Neural progenitor cell (in vitro differentiated cells): ENCODE measurements at regions not wholly inside any gene's neighbourhood (a gene's known extent, or its start where the extent isn't known, plus 50 kb on each side); places are given as distances from the start of the nearest gene placed in this dataset.

ENCODE experiments used
- EZH2 ChIP-seq: fragments of 200-600 bp; sonication (generic); IDR thresholded peaks from 2 replicates; pipeline ENCODE4 v1.6.1; 2017; ENCODE audit warnings: antibody characterized with exemption, mild to moderate bottlenecking, moderate library complexity
- TF ChIP-seq, protein P1 (sequence below): fragments of 200-600 bp; sonication (generic); IDR thresholded peaks from 2 replicates; pipeline ENCODE4 v1.5.1; 2017; ENCODE audit warnings: antibody characterized with exemption, mild to moderate bottlenecking

DNA sequence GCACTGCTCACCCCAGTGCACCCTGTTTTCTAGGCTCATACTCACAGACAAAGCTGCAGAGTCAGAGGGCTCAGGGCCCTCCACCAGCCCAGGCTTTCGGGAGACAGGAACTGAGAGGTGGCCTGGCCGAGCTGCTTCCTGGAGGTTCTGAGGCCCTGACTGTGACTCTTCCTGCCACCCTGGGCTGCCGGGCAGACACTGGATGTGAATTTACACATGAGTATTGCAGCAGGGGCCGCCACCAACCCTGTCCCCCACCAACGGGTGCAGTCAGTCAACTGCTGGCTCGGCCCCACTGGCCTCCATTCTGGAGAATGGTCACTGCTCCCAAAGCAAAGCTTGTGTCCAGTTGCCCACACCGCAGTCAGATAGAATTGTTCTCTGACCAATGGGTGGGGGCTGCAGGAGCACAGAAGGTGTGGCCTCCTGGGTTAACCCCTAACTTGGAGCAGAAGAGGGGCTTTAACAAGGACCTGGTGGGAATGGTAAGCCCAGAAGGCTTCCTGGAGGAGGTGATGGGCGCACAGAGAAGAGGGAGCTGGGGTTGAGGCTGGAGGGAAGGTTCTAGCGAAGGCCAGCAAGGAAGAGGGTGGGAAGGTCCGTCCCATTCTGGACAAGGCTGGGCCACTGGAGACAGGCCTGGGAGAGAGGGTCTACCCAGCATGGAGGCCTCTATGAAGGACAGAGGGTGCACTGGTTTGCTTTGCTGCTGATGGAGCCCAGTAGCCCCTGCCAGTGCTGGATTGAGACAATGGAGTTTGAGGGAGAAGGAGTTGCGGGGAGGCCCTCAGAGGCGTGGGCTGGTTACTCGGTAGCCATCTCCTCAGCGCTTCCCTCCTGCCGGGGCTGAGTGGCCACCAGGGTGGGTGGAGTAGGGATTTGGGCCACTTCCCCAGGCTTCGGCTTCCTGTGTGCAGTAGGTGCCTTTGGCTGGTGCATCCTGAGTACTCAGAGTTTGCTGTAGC, 135.3 kb downstream of the CPZ start:
- TF ChIP-seq, protein P1, sequence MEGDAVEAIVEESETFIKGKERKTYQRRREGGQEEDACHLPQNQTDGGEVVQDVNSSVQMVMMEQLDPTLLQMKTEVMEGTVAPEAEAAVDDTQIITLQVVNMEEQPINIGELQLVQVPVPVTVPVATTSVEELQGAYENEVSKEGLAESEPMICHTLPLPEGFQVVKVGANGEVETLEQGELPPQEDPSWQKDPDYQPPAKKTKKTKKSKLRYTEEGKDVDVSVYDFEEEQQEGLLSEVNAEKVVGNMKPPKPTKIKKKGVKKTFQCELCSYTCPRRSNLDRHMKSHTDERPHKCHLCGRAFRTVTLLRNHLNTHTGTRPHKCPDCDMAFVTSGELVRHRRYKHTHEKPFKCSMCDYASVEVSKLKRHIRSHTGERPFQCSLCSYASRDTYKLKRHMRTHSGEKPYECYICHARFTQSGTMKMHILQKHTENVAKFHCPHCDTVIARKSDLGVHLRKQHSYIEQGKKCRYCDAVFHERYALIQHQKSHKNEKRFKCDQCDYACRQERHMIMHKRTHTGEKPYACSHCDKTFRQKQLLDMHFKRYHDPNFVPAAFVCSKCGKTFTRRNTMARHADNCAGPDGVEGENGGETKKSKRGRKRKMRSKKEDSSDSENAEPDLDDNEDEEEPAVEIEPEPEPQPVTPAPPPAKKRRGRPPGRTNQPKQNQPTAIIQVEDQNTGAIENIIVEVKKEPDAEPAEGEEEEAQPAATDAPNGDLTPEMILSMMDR, result no peak
- TF ChIP-seq EZH2, result no peak
